ENCODE measurements at regions not wholly inside any gene's neighbourhood (a gene's known extent, or its start where the extent isn't known, plus 50 kb on each side); places are given as distances from the start of the nearest gene placed in this dataset.
"Not testable (repeated sequence)": the region's sequence is repeated elsewhere in the genome, so short reads cannot be mapped to it uniquely, and the experiment has no call there.

DNA sequence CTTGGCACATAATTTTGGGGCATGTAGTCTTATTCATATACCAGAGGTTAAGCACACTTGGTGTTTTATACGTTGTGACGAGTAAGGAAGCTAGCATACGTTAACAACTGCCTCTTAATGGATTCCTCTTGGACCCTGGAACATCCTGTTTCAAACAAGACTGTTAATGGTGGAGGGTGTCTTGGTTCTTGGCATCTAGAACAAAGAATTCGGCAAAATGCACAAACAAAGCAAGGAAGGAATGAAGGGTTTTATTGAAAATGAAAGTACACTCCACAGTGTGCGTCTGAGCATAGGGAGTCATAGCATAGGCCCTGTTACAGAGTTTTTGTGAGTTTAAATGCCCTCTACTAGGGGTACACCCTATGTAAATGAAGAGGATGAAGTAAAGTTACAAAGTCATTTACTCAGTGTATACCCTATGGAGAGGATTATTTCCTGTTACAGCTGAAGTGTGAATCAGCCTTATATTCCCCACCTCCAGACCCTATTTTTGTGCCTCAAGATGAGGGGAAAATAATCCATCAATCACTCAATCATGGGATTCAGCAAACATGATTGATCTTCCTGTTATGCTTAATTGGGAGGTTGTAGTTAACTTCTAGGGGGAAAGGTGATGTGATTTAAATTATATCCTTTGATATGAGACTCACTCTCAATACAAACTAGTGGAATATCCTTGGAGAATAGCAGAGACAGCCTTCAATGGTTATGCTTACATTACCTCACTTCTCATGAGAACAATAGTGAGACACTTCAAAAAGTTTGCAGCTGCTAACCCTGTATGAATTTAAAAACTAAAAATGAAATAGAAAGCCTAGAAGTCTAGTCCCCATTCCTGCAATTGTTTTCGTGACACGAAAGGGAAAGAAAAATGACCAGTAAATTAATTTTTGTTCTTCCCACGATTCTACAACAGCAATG is 84.9 kb upstream of the MYO10 start:
- H3K27me3 Mint-ChIP-seq: peaks cover 1% of the 10 kb centered on the region
- no peak overlapping the region for H3K27ac Mint-ChIP-seq
- ATAC-seq (no peak), DNase-seq (no peak)
- H3K4me1 Mint-ChIP-seq: no peaks in the 10 kb centered on the region
- peaks cover 3% of the 10 kb centered on the region for H3K9me3 Mint-ChIP-seq
- no peaks in the 10 kb centered on the region for H3K36me3 Mint-ChIP-seq (ENCODE audit: low read depth)
- H3K4me3 Mint-ChIP-seq: no peak overlapping the region

DNA sequence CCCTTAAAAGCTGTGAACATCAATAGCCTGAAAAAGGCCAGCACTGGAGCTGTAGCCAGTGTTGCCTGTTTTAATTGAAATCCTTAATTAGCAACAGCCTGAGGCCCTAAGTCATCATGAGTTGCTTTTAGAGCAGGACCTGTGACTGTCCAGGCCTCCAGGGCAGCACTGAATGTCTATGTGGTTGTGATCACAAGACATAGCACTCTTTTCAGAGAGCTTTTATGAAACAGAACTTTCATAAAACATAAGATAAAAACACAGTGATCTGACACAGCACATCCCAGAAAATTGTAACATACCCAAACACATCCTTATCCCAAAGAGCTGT is 85.5 kb upstream of the MYO10 start:
- H3K27ac Mint-ChIP-seq: no peak overlapping the region
- no peak overlapping the region for H3K4me3 Mint-ChIP-seq
- no peak for ATAC-seq
- DNase-seq: no peak
- peaks cover 1% of the 10 kb centered on the region for H3K27me3 Mint-ChIP-seq
- H3K9me3 Mint-ChIP-seq: peaks cover 3% of the 10 kb centered on the region
- no peaks in the 10 kb centered on the region for H3K36me3 Mint-ChIP-seq (ENCODE audit: low read depth)
- H3K4me1 Mint-ChIP-seq: no peaks in the 10 kb centered on the region

DNA sequence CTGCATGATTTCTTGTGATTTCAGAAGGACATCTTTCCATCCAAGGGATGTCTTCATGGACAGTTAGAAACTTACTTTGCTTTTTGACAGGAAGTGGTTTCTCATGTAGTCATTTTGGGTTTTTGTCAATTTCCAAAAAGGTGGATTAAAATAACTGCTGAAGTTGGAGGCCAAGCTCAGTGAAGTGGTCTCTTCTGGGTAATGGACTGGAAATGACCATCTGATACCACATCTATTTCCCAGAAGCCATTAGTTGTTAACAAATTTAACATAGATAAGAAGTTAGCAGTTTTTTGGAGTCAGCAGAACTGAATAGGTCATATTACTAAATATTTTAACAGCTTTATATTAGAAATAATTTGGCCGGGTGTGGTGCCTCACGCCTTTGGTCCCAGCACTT is 86.2 kb upstream of the MYO10 start:
- no peak for ATAC-seq
- peaks cover 3% of the 10 kb centered on the region for H3K9me3 Mint-ChIP-seq
- H3K36me3 Mint-ChIP-seq (ENCODE audit: low read depth): no peaks in the 10 kb centered on the region
- peaks cover 1% of the 10 kb centered on the region for H3K27me3 Mint-ChIP-seq
- DNase-seq: no peak
- no peaks in the 10 kb centered on the region for H3K4me1 Mint-ChIP-seq
- H3K4me3 Mint-ChIP-seq: no peak overlapping the region
- H3K27ac Mint-ChIP-seq: no peak overlapping the region

DNA sequence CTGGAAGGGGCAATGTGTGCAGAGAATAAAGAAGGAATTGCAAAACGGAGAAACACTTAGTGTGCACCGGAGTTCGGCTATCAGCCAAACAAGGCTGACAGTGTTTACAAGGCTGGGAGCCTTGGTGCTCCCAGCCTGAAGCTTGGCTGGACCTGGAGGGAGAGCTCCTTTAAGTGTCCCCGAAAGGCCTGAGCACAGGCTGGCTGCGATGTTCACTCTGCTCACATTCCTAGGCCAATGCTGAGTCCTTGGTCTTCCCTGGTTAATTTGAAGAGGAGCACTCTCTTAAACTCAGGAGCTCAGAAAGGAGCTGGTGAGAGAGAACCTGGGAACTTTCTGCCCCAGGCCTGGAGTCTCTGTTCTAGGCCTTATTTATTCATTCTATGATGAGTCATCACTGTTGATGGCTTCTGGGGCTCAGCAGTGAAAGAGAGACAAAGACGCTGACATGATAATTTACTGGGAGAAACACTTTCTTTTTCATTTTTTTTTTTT is 88.6 kb upstream of the MYO10 start:
- no peak overlapping the region for H3K27ac Mint-ChIP-seq
- DNase-seq (no peak), ATAC-seq (no peak)
- H3K36me3 Mint-ChIP-seq (ENCODE audit: low read depth): no peaks in the 10 kb centered on the region
- peaks cover 9% of the 10 kb centered on the region for H3K9me3 Mint-ChIP-seq
- H3K27me3 Mint-ChIP-seq: no peaks in the 10 kb centered on the region
- no peaks in the 10 kb centered on the region for H3K4me1 Mint-ChIP-seq
- H3K4me3 Mint-ChIP-seq: no peak overlapping the region

DNA sequence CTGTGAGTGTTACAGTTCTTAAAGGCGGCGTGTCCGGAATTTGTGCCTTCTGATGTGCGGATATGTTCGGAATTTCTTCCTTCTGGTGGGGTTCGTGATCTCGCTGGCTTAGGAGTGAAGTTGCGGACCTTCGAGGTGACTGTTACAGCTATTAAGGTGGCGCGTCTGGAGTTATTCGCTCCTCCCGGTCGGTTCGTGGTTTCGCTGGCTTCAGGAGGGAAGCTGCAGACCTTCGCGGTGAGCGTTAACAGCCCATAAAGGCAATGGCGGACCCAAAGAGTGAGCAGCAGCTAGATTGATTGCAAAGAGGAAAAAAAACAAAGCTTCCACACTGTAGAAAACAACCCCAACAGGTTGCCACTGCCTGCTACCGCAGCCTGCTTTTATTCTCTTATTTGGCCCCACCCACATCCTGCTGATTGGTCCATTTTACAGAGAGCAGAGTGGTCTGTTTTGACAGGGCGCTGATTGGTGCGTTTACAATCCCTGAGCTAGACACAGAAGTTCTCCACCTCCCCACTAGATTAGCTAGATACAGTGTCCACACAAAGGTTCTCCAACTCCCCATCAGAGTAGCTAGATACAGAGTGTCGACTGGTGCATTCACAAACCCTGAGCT is 95.7 kb upstream of the MYO10 start:
- not testable (repeated sequence) for H3K9me3 Mint-ChIP-seq; H3K4me3 Mint-ChIP-seq; H3K4me1 Mint-ChIP-seq; DNase-seq; H3K36me3 Mint-ChIP-seq (ENCODE audit: low read depth); H3K27me3 Mint-ChIP-seq; H3K27ac Mint-ChIP-seq; ATAC-seq

DNA sequence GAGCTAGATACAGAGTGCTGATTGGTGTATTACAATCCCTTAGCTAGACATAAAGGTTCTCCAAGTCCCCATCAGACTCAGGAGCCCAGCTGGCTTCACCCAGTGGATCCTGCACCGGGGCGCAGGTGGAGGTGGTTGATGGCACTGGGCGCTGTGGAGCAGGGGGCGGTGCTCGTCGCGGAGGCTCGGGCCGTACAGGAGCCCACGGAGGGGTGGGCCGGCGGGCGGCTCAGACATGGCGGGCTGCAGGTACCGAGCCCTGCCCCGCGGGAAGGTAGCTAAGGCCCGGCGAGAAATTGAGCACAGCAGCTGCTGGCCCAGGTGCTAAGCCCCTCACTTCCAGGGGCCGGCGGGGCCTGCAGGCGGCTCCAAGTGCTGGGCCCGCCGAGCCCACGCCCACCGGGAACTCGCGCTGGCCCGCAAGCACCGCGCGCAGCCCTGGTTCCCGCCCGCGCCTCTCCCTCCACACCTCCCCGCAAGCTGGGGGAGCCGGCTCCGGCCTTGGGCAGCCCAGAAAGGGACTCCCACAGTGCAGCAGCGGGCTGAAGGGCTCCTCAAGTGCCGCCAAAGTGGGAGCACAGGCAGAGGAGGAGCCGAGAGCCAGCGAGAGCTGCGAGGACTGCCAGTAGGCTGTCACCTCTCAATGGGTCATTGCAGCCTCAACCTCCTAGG is 96.4 kb upstream of the MYO10 start:
- H3K36me3 Mint-ChIP-seq (ENCODE audit: low read depth); H3K4me1 Mint-ChIP-seq; ATAC-seq; H3K27me3 Mint-ChIP-seq; H3K27ac Mint-ChIP-seq; H3K9me3 Mint-ChIP-seq; H3K4me3 Mint-ChIP-seq; DNase-seq: not testable (repeated sequence)

DNA sequence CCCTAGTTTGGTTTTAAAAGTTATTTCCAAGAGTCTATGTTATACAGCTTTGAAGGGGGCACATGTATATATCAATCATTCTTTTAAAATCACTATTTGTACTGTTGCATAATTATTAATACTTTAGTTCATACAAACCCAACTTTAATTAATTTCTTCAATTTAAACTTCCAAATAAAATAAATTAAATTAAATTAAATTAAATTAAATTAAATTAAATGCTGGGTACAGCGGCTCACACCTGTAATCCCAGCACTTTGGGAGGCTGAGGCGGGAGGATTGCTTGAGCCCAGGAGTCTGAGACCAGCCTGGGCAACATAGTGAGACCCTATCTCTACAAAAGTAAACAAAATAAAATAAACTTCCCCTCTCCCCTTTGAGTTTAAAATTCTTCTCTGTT is 98.9 kb upstream of the MYO10 start:
- not testable (repeated sequence) for DNase-seq; H3K27ac Mint-ChIP-seq; ATAC-seq; H3K9me3 Mint-ChIP-seq; H3K4me3 Mint-ChIP-seq; H3K36me3 Mint-ChIP-seq (ENCODE audit: low read depth); H3K27me3 Mint-ChIP-seq; H3K4me1 Mint-ChIP-seq

DNA sequence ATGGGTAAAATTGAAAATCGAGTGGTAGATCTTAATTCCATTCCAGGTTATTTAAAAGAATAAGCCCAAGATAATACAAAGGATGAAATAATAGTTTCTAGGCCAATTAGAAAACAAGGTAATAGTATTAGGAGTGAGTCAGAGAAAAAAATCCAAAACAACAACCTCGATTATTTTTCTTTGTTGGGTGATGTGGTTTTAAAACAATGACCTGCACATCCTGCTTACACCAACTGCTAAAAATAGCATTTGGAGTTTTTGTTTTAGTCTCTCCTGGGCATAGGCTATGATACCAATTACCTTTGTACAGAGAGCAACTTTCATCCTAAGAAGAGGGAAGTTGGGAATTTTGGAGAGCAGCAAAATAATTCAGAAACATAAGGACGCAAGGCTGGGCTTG is 101.7 kb upstream of the MYO10 start:
- Mint-ChIP-seq H3K4me1 (no peaks in the 10 kb centered on the region), H3K36me3 (ENCODE audit: low read depth) (no peaks in the 10 kb centered on the region), H3K9me3 (no peaks in the 10 kb centered on the region), H3K27me3 (no peaks in the 10 kb centered on the region), H3K4me3 (no peak overlapping the region), H3K27ac (no peak overlapping the region)
- ATAC-seq (no peak), DNase-seq (no peak)

DNA sequence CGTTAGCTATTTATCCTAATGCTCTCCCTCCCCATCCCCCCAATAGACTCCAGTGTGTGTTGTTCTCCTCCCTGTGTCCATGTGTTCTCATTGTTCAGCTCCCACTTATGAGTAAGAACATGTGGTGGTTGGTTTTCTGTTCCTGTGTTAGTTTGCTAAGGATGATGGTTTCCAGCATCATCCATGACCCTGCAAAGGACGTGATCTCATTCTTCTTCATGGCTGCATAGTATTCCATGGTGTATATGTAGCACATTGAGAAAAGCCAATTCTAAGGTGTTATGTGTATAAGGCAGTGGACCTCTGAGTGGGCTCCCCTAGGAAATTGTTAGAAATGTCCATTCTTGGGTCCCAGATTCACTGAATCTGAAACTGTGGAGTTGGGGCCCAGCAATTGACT is 103.1 kb upstream of the MYO10 start:
- H3K27ac Mint-ChIP-seq: no peak overlapping the region
- H3K4me1 Mint-ChIP-seq: no peaks in the 10 kb centered on the region
- ATAC-seq (no peak), DNase-seq (no peak)
- H3K9me3 Mint-ChIP-seq: no peaks in the 10 kb centered on the region
- H3K36me3 Mint-ChIP-seq (ENCODE audit: low read depth): no peaks in the 10 kb centered on the region
- H3K4me3 Mint-ChIP-seq: no peak overlapping the region
- H3K27me3 Mint-ChIP-seq: peaks cover 2% of the 10 kb centered on the region

DNA sequence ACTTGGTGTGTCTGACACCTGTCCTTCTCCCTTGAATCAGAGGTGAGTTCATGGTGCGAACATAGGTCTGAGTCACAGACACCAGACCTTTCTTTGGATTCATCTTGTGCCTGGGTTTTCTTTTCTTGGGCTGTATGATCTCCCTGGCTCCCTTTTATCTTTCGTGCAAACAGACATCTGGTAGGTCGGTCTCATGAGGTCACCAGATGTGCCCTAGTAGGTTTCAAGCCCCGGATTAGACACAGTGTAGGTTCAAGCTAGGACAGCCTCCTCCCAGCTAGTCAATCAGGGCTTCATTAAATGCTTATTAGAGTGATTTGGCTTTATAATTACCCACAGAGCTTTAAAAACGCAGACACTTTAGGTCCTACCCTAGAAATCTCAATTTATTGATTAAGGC is 106.0 kb upstream of the MYO10 start:
- H3K27ac Mint-ChIP-seq: no peak overlapping the region
- no peaks in the 10 kb centered on the region for H3K9me3 Mint-ChIP-seq
- H3K4me1 Mint-ChIP-seq: no peaks in the 10 kb centered on the region

DNA sequence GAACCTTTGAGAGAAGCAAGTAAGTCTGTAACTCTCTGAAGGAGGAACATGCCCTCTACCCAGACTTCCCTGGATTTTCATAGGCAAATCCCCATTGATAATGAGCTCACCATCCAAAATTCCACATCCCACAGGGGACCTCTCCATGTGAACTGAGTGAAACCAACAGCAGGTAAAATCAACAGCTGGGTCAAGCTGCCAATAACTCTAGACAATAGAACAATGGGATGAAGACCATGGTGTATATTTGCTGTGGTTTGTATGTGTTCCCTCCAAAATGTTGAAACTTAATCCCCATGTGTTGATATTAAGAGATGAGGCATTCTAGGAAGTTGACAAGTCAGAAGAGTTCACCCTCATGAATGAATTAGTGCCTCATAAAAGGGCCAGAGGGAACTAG is 110.2 kb upstream of the MYO10 start:
- DNase-seq: no peak
- no peak overlapping the region for H3K27ac Mint-ChIP-seq
- ATAC-seq: no peak
- peaks cover 2% of the 10 kb centered on the region for H3K27me3 Mint-ChIP-seq
- no peaks in the 10 kb centered on the region for H3K9me3 Mint-ChIP-seq
- H3K4me1 Mint-ChIP-seq: no peaks in the 10 kb centered on the region
- no peak overlapping the region for H3K4me3 Mint-ChIP-seq
- no peaks in the 10 kb centered on the region for H3K36me3 Mint-ChIP-seq (ENCODE audit: low read depth)

More for the DNA sequence above, 106.0 kb upstream of the MYO10 start:
- ATAC-seq (no peak), DNase-seq (no peak)
- peaks cover 2% of the 10 kb centered on the region for H3K27me3 Mint-ChIP-seq
- no peaks in the 10 kb centered on the region for H3K36me3 Mint-ChIP-seq (ENCODE audit: low read depth)
- H3K4me3 Mint-ChIP-seq: no peak overlapping the region

DNA sequence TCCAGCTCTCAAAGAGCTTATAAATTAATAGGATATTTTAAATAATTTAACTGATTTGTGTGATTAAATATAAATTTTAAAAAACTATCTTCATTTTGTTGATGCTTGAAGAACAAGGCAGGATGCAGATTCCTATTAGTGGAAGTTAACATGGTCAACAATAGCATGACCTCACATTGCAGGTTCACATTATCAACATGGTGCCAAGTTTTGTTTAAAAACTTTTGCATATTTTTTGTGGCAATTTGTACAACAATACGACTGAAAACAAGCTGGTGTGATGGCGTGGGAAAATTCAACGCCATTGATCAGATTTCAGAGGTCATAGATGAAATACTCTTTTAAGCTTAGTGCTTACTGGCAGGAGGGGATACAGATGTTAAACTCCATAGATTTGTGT is 114.1 kb upstream of the MYO10 start:
- no peak for DNase-seq
- Mint-ChIP-seq H3K4me3 (no peak overlapping the region), H3K27me3 (no peaks in the 10 kb centered on the region), H3K27ac (no peak overlapping the region), H3K9me3 (no peaks in the 10 kb centered on the region), H3K36me3 (ENCODE audit: low read depth) (no peaks in the 10 kb centered on the region), H3K4me1 (no peaks in the 10 kb centered on the region)
- no peak for ATAC-seq

DNA sequence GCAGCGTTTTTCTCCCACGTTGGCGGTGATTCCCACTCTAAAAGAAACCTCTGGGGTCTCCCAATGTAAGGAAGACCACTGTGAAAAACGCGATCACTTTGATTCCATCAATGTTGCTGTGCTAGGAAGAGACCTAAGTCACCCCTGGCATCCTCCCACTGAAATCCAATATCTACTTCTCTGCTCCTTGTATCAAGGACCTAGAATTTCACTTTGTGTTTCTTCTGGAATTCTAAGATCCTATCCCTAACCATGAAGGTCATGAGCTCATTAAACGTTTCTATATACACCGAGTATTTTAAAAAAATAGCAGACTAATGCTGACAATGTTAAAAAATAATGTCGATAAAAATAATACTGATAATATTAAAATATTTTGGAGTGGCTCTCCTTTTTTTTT is 118.8 kb upstream of the MYO10 start:
- ATAC-seq (no peak), DNase-seq (no peak)
- H3K9me3 Mint-ChIP-seq: no peaks in the 10 kb centered on the region

DNA sequence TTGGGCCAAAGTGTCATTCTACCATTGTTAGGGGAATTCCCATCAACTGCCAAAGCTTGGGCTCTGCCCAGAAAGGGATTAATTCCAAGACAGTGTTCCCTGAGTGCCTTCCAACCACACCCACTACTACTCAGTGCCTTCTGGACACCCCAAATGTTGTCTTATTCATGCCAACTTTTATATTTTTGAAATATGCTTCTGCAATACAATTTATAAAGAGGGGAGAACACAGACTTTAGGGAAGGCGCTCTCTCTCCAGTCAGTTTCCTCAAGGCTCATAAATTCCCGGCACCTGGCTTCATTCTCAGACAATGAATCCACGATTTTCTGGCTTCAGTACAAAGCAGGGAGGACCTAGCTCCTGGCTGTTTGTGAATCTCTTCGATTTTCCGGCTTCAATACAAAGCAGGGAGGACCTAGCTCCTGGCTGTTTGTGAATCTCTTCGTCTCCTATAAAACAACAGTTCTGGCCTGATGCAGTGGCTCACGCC is 120.1 kb upstream of the MYO10 start:
- no peak for DNase-seq
- no peak overlapping the region for H3K4me3 Mint-ChIP-seq
- H3K4me1 Mint-ChIP-seq: no peaks in the 10 kb centered on the region
- no peak for ATAC-seq
- no peaks in the 10 kb centered on the region for H3K36me3 Mint-ChIP-seq (ENCODE audit: low read depth)
- no peaks in the 10 kb centered on the region for H3K27me3 Mint-ChIP-seq
- no peaks in the 10 kb centered on the region for H3K9me3 Mint-ChIP-seq
- H3K27ac Mint-ChIP-seq: no peak overlapping the region

More for the DNA sequence above, 118.8 kb upstream of the MYO10 start:
- H3K27me3 Mint-ChIP-seq: no peaks in the 10 kb centered on the region
- H3K4me1 Mint-ChIP-seq: no peaks in the 10 kb centered on the region
- no peak overlapping the region for H3K4me3 Mint-ChIP-seq
- no peak overlapping the region for H3K27ac Mint-ChIP-seq
- no peaks in the 10 kb centered on the region for H3K36me3 Mint-ChIP-seq (ENCODE audit: low read depth)

DNA sequence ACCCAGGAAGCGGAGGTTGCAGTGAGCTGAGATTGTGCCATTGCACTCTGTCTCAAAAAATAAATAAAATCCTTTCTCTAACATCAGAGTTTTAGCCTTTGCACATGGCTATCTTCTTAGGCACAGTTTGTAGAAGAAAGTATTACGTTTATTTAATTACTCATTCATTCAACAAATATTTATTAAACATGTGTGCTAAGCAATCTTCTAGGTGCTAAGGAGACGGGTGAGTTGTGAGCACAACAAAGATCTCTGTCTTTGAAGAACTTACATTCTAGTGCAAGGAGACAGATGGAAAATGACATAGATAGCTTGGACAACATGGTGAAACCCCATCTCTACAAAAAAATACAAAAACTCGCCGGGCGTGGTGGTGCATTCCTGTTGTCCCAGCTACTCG is 122.3 kb upstream of the MYO10 start:
- no peak for DNase-seq
- Mint-ChIP-seq H3K4me3 (no peak overlapping the region), H3K27ac (no peak overlapping the region), H3K27me3 (no peaks in the 10 kb centered on the region), H3K36me3 (ENCODE audit: low read depth) (no peaks in the 10 kb centered on the region), H3K4me1 (no peaks in the 10 kb centered on the region), H3K9me3 (no peaks in the 10 kb centered on the region)
- no peak for ATAC-seq

Measured in activated naive CD8-positive, alpha-beta T cell treated with anti-CD3 and anti-CD28 coated beads, Interleukin-2, amount 50 U/mL, for 24 hours (primary cell).